ENCODE measurements at regions not wholly inside any gene's neighbourhood (a gene's known extent, or its start where the extent isn't known, plus 50 kb on each side); places are given as distances from the start of the nearest gene placed in this dataset.
"Not testable (repeated sequence)": the region's sequence is repeated elsewhere in the genome, so short reads cannot be mapped to it uniquely, and the experiment has no call there.

DNA sequence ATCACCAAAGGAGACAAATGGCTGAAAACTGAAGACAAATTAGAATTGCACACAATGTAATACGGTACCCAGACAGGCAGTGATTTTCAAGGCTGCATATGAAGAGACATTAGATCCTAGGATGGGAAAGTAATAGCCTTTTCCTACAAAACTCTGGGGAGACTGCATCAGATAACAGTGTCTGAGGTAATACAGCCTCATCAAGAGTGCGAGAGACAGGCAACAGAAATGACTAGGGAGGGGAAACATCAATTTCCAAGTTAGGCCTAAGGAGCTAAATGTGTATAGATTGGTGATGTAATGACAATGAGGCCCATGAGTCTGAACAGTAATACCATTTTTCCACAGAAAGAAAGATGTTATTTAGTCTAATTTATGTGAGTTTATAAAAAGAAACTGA lies 200.3 kb downstream of the HTR1B start:
- no peaks in the 10 kb centered on the region for H3K9me3 ChIP-seq (ENCODE audit: insufficient read depth, low read depth)
- H3K36me3 ChIP-seq (ENCODE audit: low read depth): no peaks in the 10 kb centered on the region
- H4K20me1 ChIP-seq (ENCODE audit: insufficient read depth): no peaks in the 10 kb centered on the region
- TF ChIP-seq, protein P1, sequence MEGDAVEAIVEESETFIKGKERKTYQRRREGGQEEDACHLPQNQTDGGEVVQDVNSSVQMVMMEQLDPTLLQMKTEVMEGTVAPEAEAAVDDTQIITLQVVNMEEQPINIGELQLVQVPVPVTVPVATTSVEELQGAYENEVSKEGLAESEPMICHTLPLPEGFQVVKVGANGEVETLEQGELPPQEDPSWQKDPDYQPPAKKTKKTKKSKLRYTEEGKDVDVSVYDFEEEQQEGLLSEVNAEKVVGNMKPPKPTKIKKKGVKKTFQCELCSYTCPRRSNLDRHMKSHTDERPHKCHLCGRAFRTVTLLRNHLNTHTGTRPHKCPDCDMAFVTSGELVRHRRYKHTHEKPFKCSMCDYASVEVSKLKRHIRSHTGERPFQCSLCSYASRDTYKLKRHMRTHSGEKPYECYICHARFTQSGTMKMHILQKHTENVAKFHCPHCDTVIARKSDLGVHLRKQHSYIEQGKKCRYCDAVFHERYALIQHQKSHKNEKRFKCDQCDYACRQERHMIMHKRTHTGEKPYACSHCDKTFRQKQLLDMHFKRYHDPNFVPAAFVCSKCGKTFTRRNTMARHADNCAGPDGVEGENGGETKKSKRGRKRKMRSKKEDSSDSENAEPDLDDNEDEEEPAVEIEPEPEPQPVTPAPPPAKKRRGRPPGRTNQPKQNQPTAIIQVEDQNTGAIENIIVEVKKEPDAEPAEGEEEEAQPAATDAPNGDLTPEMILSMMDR (conservative IDR thresholded peaks at IDR 0.05): no peak
- TF ChIP-seq EZH2 (IDR thresholded peaks at IDR 0.05; ENCODE audit: low read depth): no peak
- no peak overlapping the region for H3K4me3 ChIP-seq
- POLR2A ChIA-PET (ENCODE audit: unreplicated experiment): no interaction called here
- no peak overlapping the region for H2AFZ ChIP-seq
- H3K79me2 ChIP-seq (ENCODE audit: low read depth): no peaks in the 10 kb centered on the region
- no peak overlapping the region for H3K27ac ChIP-seq
- no peaks in the 10 kb centered on the region for H3K9me2 ChIP-seq (ENCODE audit: insufficient read depth)
- H3K4me2 ChIP-seq: no peak overlapping the region
- CTCF ChIA-PET: no interaction called here
- H3K27me3 ChIP-seq (ENCODE audit: insufficient read depth, low read depth): no peaks in the 10 kb centered on the region
- no TSS peak for BruUV-seq (replicated peaks)
- no peaks in the 10 kb centered on the region for H3K4me1 ChIP-seq (replicated peaks; ENCODE audit: insufficient read depth)
- intact Hi-C loops (cut with micrococcal nuclease; ENCODE audit: unreplicated experiment): no loop called here
- no peak for DNase-seq
- H3F3A ChIP-seq (ENCODE audit: insufficient read depth, low read depth): no peaks in the 10 kb centered on the region

DNA sequence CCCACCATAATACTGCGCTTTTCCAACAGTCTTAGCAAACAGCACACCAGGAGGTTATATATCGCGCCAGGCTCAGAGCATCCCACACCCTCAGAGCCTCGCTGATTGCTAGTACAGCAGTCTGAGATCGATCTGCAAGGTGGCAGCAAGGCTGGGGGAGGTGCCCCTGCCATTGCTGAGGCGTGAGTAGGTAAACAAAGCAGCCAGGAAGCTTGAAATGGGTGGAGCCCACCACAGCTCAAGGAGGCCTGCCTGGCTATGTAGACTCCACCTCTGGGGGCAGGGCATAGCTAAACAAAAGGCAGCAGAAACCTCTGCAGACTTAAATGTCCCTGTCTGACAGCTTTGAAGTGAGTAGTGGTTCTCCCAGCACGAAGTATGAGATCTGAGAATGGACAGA lies 211.5 kb downstream of the HTR1B start:
- H3K4me3 ChIP-seq; POLR2A ChIA-PET (ENCODE audit: unreplicated experiment); H3K4me1 ChIP-seq (replicated peaks; ENCODE audit: insufficient read depth); DNase-seq; H3K9me2 ChIP-seq (ENCODE audit: insufficient read depth); H3K27ac ChIP-seq; H4K20me1 ChIP-seq (ENCODE audit: insufficient read depth); H3K9me3 ChIP-seq (ENCODE audit: insufficient read depth, low read depth); CTCF ChIA-PET; H3K79me2 ChIP-seq (ENCODE audit: low read depth); H3K27me3 ChIP-seq (ENCODE audit: insufficient read depth, low read depth); H3F3A ChIP-seq (ENCODE audit: insufficient read depth, low read depth); H2AFZ ChIP-seq; BruUV-seq (replicated peaks); H3K4me2 ChIP-seq; H3K36me3 ChIP-seq (ENCODE audit: low read depth); intact Hi-C loops (cut with micrococcal nuclease; ENCODE audit: unreplicated experiment): not testable (repeated sequence)

GRCh38 chr6:77249560-77249959 lies 213.7 kb downstream of the HTR1B start:
- no TSS peak for BruUV-seq (replicated peaks)
- no peak overlapping the region for H3K4me3 ChIP-seq
- intact Hi-C loops (cut with micrococcal nuclease; ENCODE audit: unreplicated experiment): no loop called here
- H3K27ac ChIP-seq: no peak overlapping the region
- H3K4me2 ChIP-seq: no peak overlapping the region
- CTCF ChIA-PET: no interaction called here
- no peak for TF ChIP-seq EZH2 (IDR thresholded peaks at IDR 0.05; ENCODE audit: low read depth)
- TF ChIP-seq, protein P1 (conservative IDR thresholded peaks at IDR 0.05): no peak
- no peaks in the 10 kb centered on the region for H3K27me3 ChIP-seq (ENCODE audit: insufficient read depth, low read depth)
- no peaks in the 10 kb centered on the region for H4K20me1 ChIP-seq (ENCODE audit: insufficient read depth)
- POLR2A ChIA-PET (ENCODE audit: unreplicated experiment): no interaction called here
- H3K36me3 ChIP-seq (ENCODE audit: low read depth): no peaks in the 10 kb centered on the region
- no peaks in the 10 kb centered on the region for H3K4me1 ChIP-seq (replicated peaks; ENCODE audit: insufficient read depth)
- DNase-seq: no peak
- no peaks in the 10 kb centered on the region for H3K9me3 ChIP-seq (ENCODE audit: insufficient read depth, low read depth)
- no peaks in the 10 kb centered on the region for H3K9me2 ChIP-seq (ENCODE audit: insufficient read depth)
- H3K79me2 ChIP-seq (ENCODE audit: low read depth): no peaks in the 10 kb centered on the region
- H2AFZ ChIP-seq: no peak overlapping the region
- no peaks in the 10 kb centered on the region for H3F3A ChIP-seq (ENCODE audit: insufficient read depth, low read depth)

- H3F3A ChIP-seq (ENCODE audit: insufficient read depth, low read depth): no peaks in the 10 kb centered on the region
- DNase-seq: no peak
- no peaks in the 10 kb centered on the region for H3K4me1 ChIP-seq (replicated peaks; ENCODE audit: insufficient read depth)
- ChIA-PET POLR2A (ENCODE audit: unreplicated experiment) (interaction anchor here (0.6 kb wide), 1 partner anchor 54 kb away, joined by 3 read pairs; no protein-coding TSS in a partner anchor), CTCF (no interaction called here)
- no peaks in the 10 kb centered on the region for H3K79me2 ChIP-seq (ENCODE audit: low read depth)
- no peaks in the 10 kb centered on the region for H3K9me3 ChIP-seq (ENCODE audit: insufficient read depth, low read depth)
- no TSS peak for BruUV-seq (replicated peaks)
- no peaks in the 10 kb centered on the region for H3K36me3 ChIP-seq (ENCODE audit: low read depth)
- no peaks in the 10 kb centered on the region for H3K9me2 ChIP-seq (ENCODE audit: insufficient read depth)
- TF ChIP-seq, protein P1 (conservative IDR thresholded peaks at IDR 0.05): no peak
- no peak for TF ChIP-seq EZH2 (IDR thresholded peaks at IDR 0.05; ENCODE audit: low read depth)
- no peaks in the 10 kb centered on the region for H4K20me1 ChIP-seq (ENCODE audit: insufficient read depth)
- H2AFZ ChIP-seq: no peak overlapping the region
- no peak overlapping the region for H3K4me3 ChIP-seq
- intact Hi-C loops (cut with micrococcal nuclease; ENCODE audit: unreplicated experiment): no loop called here
- no peak overlapping the region for H3K27ac ChIP-seq
- no peak overlapping the region for H3K4me2 ChIP-seq
- H3K27me3 ChIP-seq (ENCODE audit: insufficient read depth, low read depth): no peaks in the 10 kb centered on the region
Measured at GRCh38 chr6:77245026-77245425, 218.3 kb downstream of the HTR1B start.
